KMS-11 (cell line): ENCODE measurements at regions not wholly inside any gene's neighbourhood (a gene's known extent, or its start where the extent isn't known, plus 50 kb on each side); places are given as distances from the start of the nearest gene placed in this dataset.

Source experiments
- H2AFZ ChIP-seq: fragments of 200-600 bp; sonication (generic); 2 replicates; pipeline ENCODE4 v1.6.1; 2016; ENCODE audit warnings: antibody characterized with exemption, mixed run types, low read depth
- H3K27ac ChIP-seq: fragments of 200-600 bp; sonication (generic); 2 replicates; pipeline ENCODE4 v1.6.1; 2016; ENCODE audit warnings: mild to moderate bottlenecking, mixed run types
- H3K27me3 ChIP-seq: fragments of 200-600 bp; sonication (generic); 2 replicates; pipeline ENCODE4 v1.6.1; 2017; ENCODE audit warnings: mild to moderate bottlenecking, low read depth, mixed run types, moderate library complexity; ENCODE audit not compliant: insufficient read depth
- H3K36me3 ChIP-seq: fragments of 200-600 bp; sonication (generic); 2 replicates; pipeline ENCODE4 v1.6.1; 2017; ENCODE audit warnings: mild to moderate bottlenecking, mixed run types; ENCODE audit not compliant: insufficient read depth
- H3K4me1 ChIP-seq: fragments of 200-600 bp; sonication (generic); 2 replicates; pipeline ENCODE4 v1.6.1; 2016; ENCODE audit warnings: mild to moderate bottlenecking, low read depth, mixed run types; ENCODE audit not compliant: poor library complexity, severe bottlenecking
- H3K4me2 ChIP-seq: fragments of 200-600 bp; sonication (generic); 2 replicates; pipeline ENCODE4 v1.7.0; 2016; ENCODE audit warnings: mild to moderate bottlenecking, mixed run types
- H3K4me3 ChIP-seq: fragments of 200-600 bp; sonication (generic); IDR thresholded peaks from 2 replicates; pipeline ENCODE4 v1.6.1; 2017; ENCODE audit warnings: low read depth, low read length, mixed read lengths; ENCODE audit not compliant: insufficient read depth
- H3K79me2 ChIP-seq: fragments of 200-600 bp; sonication (generic); 2 replicates; pipeline ENCODE4 v1.6.1; 2016; ENCODE audit warnings: low read depth, mixed run types; ENCODE audit not compliant: insufficient read depth
- H3K9ac ChIP-seq: fragments of 200-600 bp; sonication (generic); 2 replicates; pipeline ENCODE4 v1.6.1; 2016; ENCODE audit warnings: mild to moderate bottlenecking, mixed run types
- H4K20me1 ChIP-seq: fragments of 200-600 bp; sonication (generic); 2 replicates; pipeline ENCODE4 v1.6.1; 2016; ENCODE audit warnings: mild to moderate bottlenecking, mixed run types; ENCODE audit not compliant: insufficient read depth
- CTCF ChIP-seq: fragments of 200-600 bp; sonication (generic); conservative IDR thresholded peaks from 2 replicates; pipeline ENCODE4 v1.6.1; 2017; ENCODE audit warnings: low read depth, mild to moderate bottlenecking, antibody characterized with exemption, low read length, moderate library complexity, mixed read lengths

- TF ChIP-seq CTCF, result no peak
- no peak overlapping the region for H2AFZ ChIP-seq
- no peak overlapping the region for H3K9ac ChIP-seq
- H3K27me3 ChIP-seq, result peaks cover 11% of the 10 kb centered on the region
- no peak overlapping the region for H3K27ac ChIP-seq
- H3K36me3 ChIP-seq, result no peaks in the 10 kb centered on the region
- no peak overlapping the region for H3K4me2 ChIP-seq
- no peak overlapping the region for H3K4me3 ChIP-seq
- no peaks in the 10 kb centered on the region for H3K4me1 ChIP-seq
- no peaks in the 10 kb centered on the region for H4K20me1 ChIP-seq
- H3K79me2 ChIP-seq, result no peaks in the 10 kb centered on the region
Measured at GRCh38 chr1:2861988-2862813, 60.7 kb upstream of the TTC34 start.

DNA sequence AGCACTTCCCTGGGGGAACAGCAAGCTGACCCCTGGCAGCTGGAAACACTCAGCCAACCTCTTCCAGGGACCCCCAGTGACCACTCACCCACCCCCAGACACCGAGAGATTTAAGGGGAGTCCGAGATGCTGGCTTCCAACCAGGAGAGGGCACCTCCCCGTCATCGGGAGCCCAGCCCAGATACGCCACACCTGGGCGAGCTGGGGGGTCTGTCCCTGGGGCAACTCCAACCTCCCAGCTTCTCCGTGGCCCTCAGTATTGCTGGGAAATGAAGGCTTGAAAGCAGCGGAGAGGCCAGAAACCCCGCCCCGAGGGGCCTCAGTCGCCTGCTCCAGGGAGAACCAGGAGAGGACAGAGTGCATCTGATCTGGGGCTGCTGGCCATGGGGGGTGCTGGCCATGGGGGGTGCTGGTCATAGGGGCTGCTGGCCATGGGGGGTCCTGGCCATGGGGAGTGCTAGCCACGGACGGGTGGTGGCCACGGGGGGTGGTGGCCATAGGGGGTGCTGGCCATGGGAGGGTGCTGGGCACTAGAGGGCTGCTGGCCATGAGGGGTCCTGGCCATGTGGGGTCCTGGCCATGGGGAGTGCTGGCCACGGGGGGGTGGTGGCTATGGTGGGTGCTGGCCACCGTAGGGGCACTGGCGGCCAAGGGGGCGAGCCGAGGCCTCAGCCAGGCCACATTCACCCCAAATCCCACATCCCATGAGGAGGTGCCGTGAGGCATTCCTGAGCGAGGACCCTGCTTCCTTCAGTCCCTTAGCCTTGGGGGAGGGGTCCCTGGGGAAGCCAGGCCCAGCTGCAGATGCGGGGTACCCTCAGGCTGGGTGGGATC is 61.5 kb upstream of the TTC34 start:
- H3K27ac ChIP-seq, result no peak overlapping the region
- H3K27me3 ChIP-seq, result peaks cover 13% of the 10 kb centered on the region
- no peaks in the 10 kb centered on the region for H3K79me2 ChIP-seq
- H3K4me3 ChIP-seq, result no peak overlapping the region
- no peak for TF ChIP-seq CTCF
- no peaks in the 10 kb centered on the region for H4K20me1 ChIP-seq
- no peak overlapping the region for H3K4me2 ChIP-seq
- no peak overlapping the region for H2AFZ ChIP-seq
- no peak overlapping the region for H3K9ac ChIP-seq
- H3K4me1 ChIP-seq, result no peaks in the 10 kb centered on the region
- no peaks in the 10 kb centered on the region for H3K36me3 ChIP-seq

GRCh38 chr1:2863648-2863963 is 62.1 kb upstream of the TTC34 start:
- no peak overlapping the region for H2AFZ ChIP-seq

More at GRCh38 chr1:2863648-2863963, 62.1 kb upstream of the TTC34 start:
- Histone ChIP-seq H3K27ac (no peak overlapping the region), H3K36me3 (no peaks in the 10 kb centered on the region), H3K9ac (no peak overlapping the region), H3K4me3 (no peak overlapping the region), H4K20me1 (no peaks in the 10 kb centered on the region), H3K79me2 (no peaks in the 10 kb centered on the region), H3K27me3 (peaks cover 13% of the 10 kb centered on the region), H3K4me2 (no peak overlapping the region), H3K4me1 (no peaks in the 10 kb centered on the region)
- TF ChIP-seq CTCF, result no peak
